ENCODE measurements at regions not wholly inside any gene's neighbourhood (a gene's known extent, or its start where the extent isn't known, plus 50 kb on each side); places are given as distances from the start of the nearest gene placed in this dataset.

GRCh38 chr5:8871446-8871845 lies 674.4 kb downstream of the SEMA5A start:
- no peak overlapping the region for H3K4me3 ChIP-seq (ENCODE audit: low read depth, poor library complexity, severe bottlenecking)
- no peak for TF ChIP-seq POLR2A (IDR thresholded peaks at IDR 0.05)
- TF ChIP-seq CTCF (IDR thresholded peaks at IDR 0.05): no peak
- 82 to 86% methylated on average over 2 of the region's 2 CpGs for WGBS, 2 donors
- intact Hi-C loops (cut with DNase I; ENCODE audit: low total_unique reads): no loop called here
- no peak for DNase-seq (ENCODE audit: low spot score in 2 of 2)

- no peak overlapping the region for H3K4me3 ChIP-seq (ENCODE audit: low read depth, poor library complexity, severe bottlenecking)
- no peak for DNase-seq (ENCODE audit: low spot score in 2 of 2)
- TF ChIP-seq POLR2A (IDR thresholded peaks at IDR 0.05) (no peak), CTCF (IDR thresholded peaks at IDR 0.05) (no peak)
- intact Hi-C loops (cut with DNase I; ENCODE audit: low total_unique reads): no loop called here
- 55 to 58% methylated on average over 2 of the region's 2 CpGs for WGBS, 2 donors
Measured at GRCh38 chr5:8875722-8876121, 670.2 kb downstream of the SEMA5A start.

- no peak overlapping the region for H3K4me3 ChIP-seq (ENCODE audit: low read depth, poor library complexity, severe bottlenecking)
- intact Hi-C loops (cut with DNase I; ENCODE audit: low total_unique reads): no loop called here
- no peak for TF ChIP-seq POLR2A (IDR thresholded peaks at IDR 0.05)
- no peak for TF ChIP-seq CTCF (IDR thresholded peaks at IDR 0.05)
- DNase-seq (ENCODE audit: low spot score in 2 of 2): no peak
- 92 to 97% methylated on average over 3 of the region's 3 CpGs for WGBS, 2 donors
Measured at GRCh38 chr5:8879248-8879647, 666.6 kb downstream of the SEMA5A start.

GRCh38 chr5:8884029-8884428 lies 661.8 kb downstream of the SEMA5A start:
- WGBS, 2 donors: 75 to 76% methylated on average over 2 of the region's 2 CpGs
- intact Hi-C loops (cut with DNase I; ENCODE audit: low total_unique reads): no loop called here
- TF ChIP-seq POLR2A (IDR thresholded peaks at IDR 0.05): no peak
- TF ChIP-seq CTCF (IDR thresholded peaks at IDR 0.05): no peak
- H3K4me3 ChIP-seq (ENCODE audit: low read depth, poor library complexity, severe bottlenecking): no peak overlapping the region
- no peak for DNase-seq (ENCODE audit: low spot score in 2 of 2)

GRCh38 chr5:8892926-8893325 lies 652.9 kb downstream of the SEMA5A start:
- DNase-seq (ENCODE audit: low spot score in 2 of 2): no peak
- 90 to 95% methylated on average over 3 of the region's 3 CpGs for WGBS, 2 donors
- H3K4me3 ChIP-seq (ENCODE audit: low read depth, poor library complexity, severe bottlenecking): no peak overlapping the region
- intact Hi-C loops (cut with DNase I; ENCODE audit: low total_unique reads): no loop called here
- TF ChIP-seq POLR2A (IDR thresholded peaks at IDR 0.05) (no peak), CTCF (IDR thresholded peaks at IDR 0.05) (no peak)

GRCh38 chr5:8894031-8894430 lies 651.8 kb downstream of the SEMA5A start:
- H3K4me3 ChIP-seq (ENCODE audit: low read depth, poor library complexity, severe bottlenecking): no peak overlapping the region
- intact Hi-C loops (cut with DNase I; ENCODE audit: low total_unique reads): no loop called here
- no peak for TF ChIP-seq POLR2A (IDR thresholded peaks at IDR 0.05)
- no peak for TF ChIP-seq CTCF (IDR thresholded peaks at IDR 0.05)
- WGBS, 2 donors: 44 to 53% methylated on average over 3 of the region's 3 CpGs
- no peak for DNase-seq (ENCODE audit: low spot score in 2 of 2)

All from lower leg skin (tissue), 4 donors.